BLaER1 treated with 17β-estradiol and CSF1 and Interleukin-3, amounts not matched to agents 10 nM and 100 nM (cell line): ENCODE measurements at regions not wholly inside any gene's neighbourhood (a gene's known extent, or its start where the extent isn't known, plus 50 kb on each side); places are given as distances from the start of the nearest gene placed in this dataset.

Experiments used
- H3K27ac ChIP-seq, 11 experiments: shearing (Covaris generic); formaldehyde crosslinking; 2 replicates each; pipeline ENCODE4 v1.8.1; 2022
- H3K27me3 ChIP-seq, 11 experiments: shearing (Covaris generic); formaldehyde crosslinking; 2 replicates each; pipeline ENCODE4 v1.8.1; 2022
- H3K36me3 ChIP-seq, 11 experiments: shearing (Covaris generic); formaldehyde crosslinking; 2 replicates each; pipeline ENCODE4 v1.8.1; 2022
- H3K4me1 ChIP-seq, 10 experiments: shearing (Covaris generic); formaldehyde crosslinking; 2 replicates each; pipeline ENCODE4 v1.8.1; 2022
- H3K4me2 ChIP-seq, 11 experiments: shearing (Covaris generic); formaldehyde crosslinking; 2 replicates each; pipeline ENCODE4 v1.8.1; 2022
- H3K4me3 ChIP-seq, 10 experiments: shearing (Covaris generic); formaldehyde crosslinking; 2 replicates each; pipeline ENCODE4 v1.8.1; 2022
- H3K9ac ChIP-seq, 11 experiments: shearing (Covaris generic); formaldehyde crosslinking; 2 replicates each; pipeline ENCODE4 v1.8.1; 2022
- H3K9me3 ChIP-seq, 11 experiments: shearing (Covaris generic); formaldehyde crosslinking; replicated peaks in 1 of 11; 2 replicates each; pipeline ENCODE4 v1.8.1; 2022
- H4K20me1 ChIP-seq, 11 experiments: shearing (Covaris generic); formaldehyde crosslinking; 2 replicates each; pipeline ENCODE4 v1.8.1; 2022
- Cebpa-rat ChIP-seq, 11 experiments: shearing (Covaris generic); IDR thresholded peaks; 2 replicates each; pipeline ENCODE4 v1.8.1; 2022

DNA sequence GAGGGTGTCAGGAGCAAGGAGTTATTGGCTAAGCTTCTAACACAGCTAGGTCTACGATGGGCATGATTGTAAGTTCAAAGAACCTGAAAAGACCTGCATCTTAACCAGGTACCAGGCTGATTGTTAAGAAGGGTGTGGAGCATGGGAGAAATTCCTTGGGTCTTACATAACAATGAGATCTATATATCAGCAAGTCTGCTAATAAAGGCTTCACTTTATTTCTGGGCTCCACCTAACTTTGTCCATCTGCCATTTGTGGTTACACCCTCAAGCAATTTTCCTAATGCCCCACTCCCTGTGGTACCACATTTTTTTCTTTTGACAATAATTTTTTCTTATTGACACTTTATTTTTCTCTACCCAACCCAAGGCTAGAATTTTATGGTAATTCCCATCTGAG, 223.5 kb upstream of the JAG1 start:
- Histone ChIP-seq H3K36me3 (no peaks in the 10 kb centered on the region), H3K27ac (no peak overlapping the region)
- no peak for TF ChIP-seq Cebpa-rat (IDR thresholded peaks at IDR 0.05)

DNA sequence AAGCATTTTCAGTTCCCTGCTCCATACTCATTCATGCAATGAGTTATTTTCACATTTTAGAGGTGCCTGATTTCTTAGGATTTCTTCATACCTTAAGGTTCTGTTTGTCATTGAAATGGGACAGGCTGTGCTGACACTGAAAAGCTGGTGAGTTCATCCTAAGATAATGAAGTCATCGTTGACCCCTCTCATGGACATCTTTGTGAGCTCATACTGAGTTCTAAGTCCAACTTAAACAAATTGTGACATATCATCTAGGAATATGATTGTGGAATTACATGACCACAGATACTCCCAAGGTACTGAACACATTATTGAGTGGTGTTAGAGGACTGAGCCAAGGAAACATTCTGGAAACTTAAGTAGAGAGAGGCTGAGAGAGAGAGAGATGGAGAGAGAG, 224.8 kb upstream of the JAG1 start:
- H3K4me3 ChIP-seq, result no peak overlapping the region
- H3K9me3 ChIP-seq, result no peaks in the 10 kb centered on the region
- TF ChIP-seq Cebpa-rat (IDR thresholded peaks at IDR 0.05), result no peak
- H3K9ac ChIP-seq, result no peak overlapping the region
- no peaks in the 10 kb centered on the region for H3K27me3 ChIP-seq
- no peaks in the 10 kb centered on the region for H3K36me3 ChIP-seq
- no peaks in the 10 kb centered on the region for H3K4me1 ChIP-seq
- H3K27ac ChIP-seq, result no peak overlapping the region
- H3K4me2 ChIP-seq, result no peak overlapping the region
- no peaks in the 10 kb centered on the region for H4K20me1 ChIP-seq

More for the DNA sequence above, 223.5 kb upstream of the JAG1 start:
- Histone ChIP-seq H3K4me3 (no peak overlapping the region), H4K20me1 (no peaks in the 10 kb centered on the region), H3K4me1 (no peaks in the 10 kb centered on the region), H3K27me3 (no peaks in the 10 kb centered on the region), H3K9me3 (no peaks in the 10 kb centered on the region), H3K4me2 (no peak overlapping the region), H3K9ac (no peak overlapping the region)

DNA sequence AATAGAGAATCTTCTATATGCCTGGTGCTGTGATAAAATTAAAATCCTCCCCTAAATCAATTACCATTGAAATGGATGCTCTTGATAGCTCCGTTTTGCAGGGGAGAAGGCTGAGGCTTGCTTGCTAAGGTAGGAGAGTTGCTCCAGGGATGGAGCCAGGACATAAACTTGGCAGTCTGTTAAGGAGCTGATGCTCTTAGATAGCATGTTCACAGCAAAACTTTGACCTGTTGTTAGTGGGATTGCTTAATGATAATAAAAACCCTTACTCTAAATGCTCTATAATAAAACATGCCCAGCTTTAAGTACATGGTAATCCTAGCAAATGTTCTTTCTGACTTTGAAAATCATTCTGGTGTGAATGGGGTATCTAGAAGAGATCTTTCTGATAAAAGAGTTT, 228.4 kb upstream of the JAG1 start:
- Histone ChIP-seq H3K4me3 (no peak overlapping the region), H3K4me1 (no peaks in the 10 kb centered on the region), H3K27me3 (no peaks in the 10 kb centered on the region), H3K36me3 (no peaks in the 10 kb centered on the region), H3K9me3 (no peaks in the 10 kb centered on the region), H4K20me1 (no peaks in the 10 kb centered on the region), H3K4me2 (no peak overlapping the region), H3K27ac (no peak overlapping the region), H3K9ac (no peak overlapping the region)
- TF ChIP-seq Cebpa-rat (IDR thresholded peaks at IDR 0.05), result no peak

DNA sequence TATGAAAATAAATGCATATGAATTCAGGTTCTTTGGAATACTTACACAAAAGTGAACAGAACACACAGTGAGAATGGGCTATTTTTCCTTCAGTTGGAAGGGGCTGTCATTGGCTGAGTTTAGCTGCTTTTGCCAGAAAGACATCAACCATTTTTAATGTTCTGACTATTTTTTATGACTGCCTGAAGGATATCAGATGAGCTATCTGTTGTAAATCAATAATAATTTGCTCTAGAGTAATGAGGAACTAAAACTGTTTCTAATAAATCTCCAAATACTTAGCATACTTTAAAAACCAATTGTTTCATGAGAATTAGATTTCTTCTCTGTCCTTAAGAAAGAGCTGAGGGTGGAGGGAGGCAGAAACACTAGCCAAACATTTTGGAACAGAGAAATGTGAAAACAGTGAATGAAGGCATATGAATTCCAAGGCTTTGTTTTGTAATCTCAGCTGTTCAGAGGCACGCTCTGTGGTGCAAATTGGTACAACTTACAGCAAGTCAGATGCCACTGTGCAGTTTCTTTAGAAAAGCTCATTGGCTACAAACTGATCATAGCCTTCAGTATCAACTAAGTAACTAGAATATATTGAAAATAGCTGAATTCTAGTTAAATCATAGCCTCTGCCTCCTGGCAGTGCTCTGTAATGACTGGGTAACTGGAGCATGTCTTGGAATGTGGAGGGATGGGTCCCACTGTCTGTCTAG, 228.9 kb upstream of the JAG1 start:
- H3K27me3 ChIP-seq, result no peaks in the 10 kb centered on the region
- TF ChIP-seq Cebpa-rat (IDR thresholded peaks at IDR 0.05), result no peak
- no peak overlapping the region for H3K9ac ChIP-seq
- H3K27ac ChIP-seq, result no peak overlapping the region
- no peaks in the 10 kb centered on the region for H3K4me1 ChIP-seq
- H3K36me3 ChIP-seq, result no peaks in the 10 kb centered on the region
- H3K4me2 ChIP-seq, result no peak overlapping the region
- no peak overlapping the region for H3K4me3 ChIP-seq
- H3K9me3 ChIP-seq, result no peaks in the 10 kb centered on the region
- no peaks in the 10 kb centered on the region for H4K20me1 ChIP-seq

DNA sequence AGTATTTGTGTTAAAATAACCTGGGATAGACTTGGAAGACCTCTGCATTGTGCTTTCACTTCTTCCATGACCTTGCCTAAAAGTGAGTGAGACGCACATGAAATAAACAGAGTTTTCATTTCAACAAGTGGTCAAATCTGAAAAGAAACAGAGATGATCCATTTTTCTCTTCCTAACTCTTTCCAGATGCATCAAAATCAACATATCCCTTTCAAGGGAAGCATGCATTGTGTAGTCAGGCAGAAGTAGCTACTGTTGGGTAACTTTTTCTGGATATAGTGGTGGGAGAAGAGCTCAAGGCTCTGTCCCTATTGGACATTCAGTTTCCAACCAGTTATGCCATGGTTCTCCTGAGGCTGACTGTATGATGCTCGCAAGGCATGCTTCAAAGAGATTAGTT, 233.0 kb upstream of the JAG1 start:
- Histone ChIP-seq H3K27ac (no peak overlapping the region), H3K9me3 (no peaks in the 10 kb centered on the region), H3K36me3 (no peaks in the 10 kb centered on the region), H3K27me3 (no peaks in the 10 kb centered on the region), H3K4me2 (no peak overlapping the region), H3K9ac (no peak overlapping the region), H4K20me1 (no peaks in the 10 kb centered on the region), H3K4me3 (no peak overlapping the region), H3K4me1 (no peaks in the 10 kb centered on the region)
- TF ChIP-seq Cebpa-rat (IDR thresholded peaks at IDR 0.05), result no peak

DNA sequence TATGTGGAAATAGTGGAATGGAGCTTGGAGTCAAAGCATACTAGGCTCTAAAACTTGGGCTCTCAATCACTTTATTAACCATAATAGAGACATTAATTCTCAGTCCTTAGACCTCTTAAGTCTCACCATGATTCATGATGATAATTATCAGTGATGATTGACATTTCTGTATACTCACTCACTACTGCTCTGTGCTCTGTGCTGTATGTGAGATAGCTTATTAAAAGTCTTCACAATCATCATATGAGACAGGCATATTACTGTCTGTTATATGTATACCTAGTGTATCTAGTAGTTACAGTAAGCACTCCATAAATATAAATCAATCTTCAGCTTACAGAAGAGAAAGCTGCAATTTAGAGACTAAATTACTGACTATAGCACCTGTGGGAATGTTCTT, 236.0 kb upstream of the JAG1 start:
- no peaks in the 10 kb centered on the region for H3K36me3 ChIP-seq
- no peak overlapping the region for H3K27ac ChIP-seq
- no peak overlapping the region for H3K4me2 ChIP-seq
- H3K9me3 ChIP-seq, result no peaks in the 10 kb centered on the region
- H3K4me3 ChIP-seq, result no peak overlapping the region
- TF ChIP-seq Cebpa-rat (IDR thresholded peaks at IDR 0.05), result no peak
- H3K27me3 ChIP-seq, result no peaks in the 10 kb centered on the region
- no peak overlapping the region for H3K9ac ChIP-seq
- no peaks in the 10 kb centered on the region for H3K4me1 ChIP-seq
- H4K20me1 ChIP-seq, result no peaks in the 10 kb centered on the region

DNA sequence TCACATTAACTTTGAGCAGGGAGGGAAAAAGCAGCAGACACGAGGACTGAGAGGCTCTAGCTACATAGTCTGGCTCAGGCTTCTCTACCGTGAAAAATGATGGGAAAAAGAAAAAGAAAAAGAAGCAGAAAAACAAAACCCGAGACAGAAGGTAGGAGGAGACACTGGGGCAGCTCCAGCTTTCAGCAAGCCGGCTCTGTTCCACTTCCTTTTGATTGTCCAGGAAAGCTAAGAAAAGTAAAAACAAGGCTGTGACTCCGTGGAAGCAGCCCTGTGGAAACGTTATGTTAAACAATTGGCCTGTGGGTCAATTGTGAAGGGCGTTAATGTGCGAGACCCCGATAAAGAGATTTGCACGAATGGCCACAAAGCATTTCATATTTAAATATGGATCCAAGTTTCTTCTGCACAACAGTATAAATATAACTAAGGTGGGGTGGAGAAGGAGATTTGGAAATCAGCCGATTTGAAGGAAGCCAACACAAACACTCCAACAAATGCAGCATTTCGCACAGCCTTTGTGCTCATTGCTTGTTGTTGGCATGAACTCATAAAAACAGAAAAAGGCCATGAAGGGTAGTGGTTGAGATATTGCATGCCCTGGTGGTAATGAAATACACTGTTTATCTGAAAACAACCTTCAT, 236.9 kb upstream of the JAG1 start:
- Histone ChIP-seq H3K9me3 (no peaks in the 10 kb centered on the region), H3K27ac (no peak overlapping the region), H3K36me3 (no peaks in the 10 kb centered on the region)

DNA sequence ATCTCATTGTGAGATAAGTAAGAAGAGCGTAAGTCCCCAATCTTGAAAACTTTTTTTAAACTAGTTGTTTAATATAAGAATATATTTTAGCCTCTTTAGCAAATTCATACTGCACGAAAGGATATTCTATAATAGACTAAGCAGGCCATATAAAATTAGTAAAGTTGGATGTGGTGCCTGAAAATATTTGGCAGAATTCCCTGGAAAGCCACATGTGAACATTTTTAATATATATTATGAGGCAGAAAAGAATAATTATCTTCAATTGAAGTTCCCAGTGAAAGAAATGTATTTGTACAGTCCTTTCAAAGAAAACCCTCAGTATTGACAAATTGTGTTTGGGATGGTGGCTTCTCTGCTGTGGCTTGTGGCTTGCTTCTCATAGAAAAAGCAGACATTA, 237.5 kb upstream of the JAG1 start:
- Histone ChIP-seq H3K4me1 (no peaks in the 10 kb centered on the region), H3K27me3 (no peaks in the 10 kb centered on the region), H3K27ac (no peak overlapping the region), H3K4me3 (no peak overlapping the region), H3K36me3 (no peaks in the 10 kb centered on the region), H3K4me2 (no peak overlapping the region), H3K9me3 (no peaks in the 10 kb centered on the region), H3K9ac (no peak overlapping the region), H4K20me1 (no peaks in the 10 kb centered on the region)
- TF ChIP-seq Cebpa-rat (IDR thresholded peaks at IDR 0.05), result no peak

More for the DNA sequence above, 236.9 kb upstream of the JAG1 start:
- Histone ChIP-seq H3K27me3 (no peaks in the 10 kb centered on the region), H3K9ac (no peak overlapping the region), H3K4me3 (no peak overlapping the region), H4K20me1 (no peaks in the 10 kb centered on the region), H3K4me2 (no peak overlapping the region), H3K4me1 (no peaks in the 10 kb centered on the region)
- TF ChIP-seq Cebpa-rat (IDR thresholded peaks at IDR 0.05), result no peak

DNA sequence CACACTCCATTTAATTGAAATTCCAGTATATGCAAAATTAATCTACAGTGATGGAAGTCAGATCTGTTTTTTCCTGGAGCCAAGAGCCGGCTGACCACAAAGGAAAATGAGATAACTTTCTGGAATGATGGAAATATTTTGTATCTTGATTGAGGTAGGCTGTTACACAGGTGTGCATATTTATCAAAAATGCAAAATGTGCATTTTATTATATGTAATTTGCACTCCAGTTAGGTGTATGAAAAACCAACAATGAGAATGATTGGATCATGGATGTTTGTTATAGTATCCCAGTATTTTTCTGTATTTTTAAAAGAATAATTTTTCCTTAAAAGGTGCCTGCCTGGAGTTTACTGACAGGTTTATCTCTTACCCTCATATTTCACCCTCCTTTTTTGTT, 242.0 kb upstream of the JAG1 start:
- Histone ChIP-seq H3K4me3 (no peak overlapping the region), H3K9ac (no peak overlapping the region), H3K9me3 (no peaks in the 10 kb centered on the region; a peak in 1 of 22 replicates), H3K36me3 (no peaks in the 10 kb centered on the region), H3K27me3 (no peaks in the 10 kb centered on the region), H3K4me1 (no peaks in the 10 kb centered on the region), H4K20me1 (no peaks in the 10 kb centered on the region), H3K4me2 (no peak overlapping the region), H3K27ac (no peak overlapping the region)
- no peak for TF ChIP-seq Cebpa-rat (IDR thresholded peaks at IDR 0.05)

DNA sequence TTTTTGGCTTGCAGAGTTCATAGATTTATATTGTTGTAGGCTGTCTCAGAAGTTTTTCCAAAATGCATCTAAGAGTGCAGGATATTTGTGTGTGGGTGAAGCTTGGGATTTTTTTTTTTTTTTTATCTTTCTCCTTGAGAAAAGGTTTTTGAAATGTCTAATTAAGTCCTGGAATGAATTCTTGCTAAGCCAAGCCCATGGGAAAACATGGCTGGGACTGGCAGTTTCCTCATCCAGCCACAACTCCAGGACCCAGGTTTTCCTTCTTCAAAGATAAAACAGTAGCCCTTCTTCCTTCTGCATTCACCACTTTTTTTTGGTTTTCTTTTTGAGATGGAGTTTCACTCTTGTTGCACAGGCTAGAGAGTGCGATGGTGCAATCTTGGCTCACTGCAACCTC, 242.5 kb upstream of the JAG1 start:
- H3K27me3 ChIP-seq, result no peaks in the 10 kb centered on the region
- H3K4me2 ChIP-seq, result no peak overlapping the region
- H3K9me3 ChIP-seq, result no peaks in the 10 kb centered on the region; a peak in 1 of 22 replicates
- no peak for TF ChIP-seq Cebpa-rat (IDR thresholded peaks at IDR 0.05)
- no peaks in the 10 kb centered on the region for H3K4me1 ChIP-seq
- H3K9ac ChIP-seq, result no peak overlapping the region
- no peaks in the 10 kb centered on the region for H3K36me3 ChIP-seq
- no peak overlapping the region for H3K27ac ChIP-seq
- H3K4me3 ChIP-seq, result no peak overlapping the region
- no peaks in the 10 kb centered on the region for H4K20me1 ChIP-seq
